ENCODE measurements at regions not wholly inside any gene's neighbourhood (a gene's known extent, or its start where the extent isn't known, plus 50 kb on each side); places are given as distances from the start of the nearest gene placed in this dataset.

GRCh38 chr21:20662514-20662913, 335.7 kb upstream of the NCAM2 start:
- H3K9me3 ChIP-seq (ENCODE audit: insufficient read depth, low read depth, low read length) = peaks cover 16% of the 10 kb centered on the region

GRCh38 chr21:20667931-20668330, 330.3 kb upstream of the NCAM2 start:
- Histone ChIP-seq H3K4me3 (ENCODE audit: low read length) (no peak overlapping the region), H3K36me3 (ENCODE audit: insufficient read depth, low read length) (no peaks in the 10 kb centered on the region), H3K27ac (ENCODE audit: low read depth, low read length) (no peak overlapping the region), H3K9ac (ENCODE audit: low read depth, low read length) (no peak overlapping the region), H3K9me3 (ENCODE audit: insufficient read depth, low read depth, low read length) (peaks cover 26% of the 10 kb centered on the region), H3K27me3 (ENCODE audit: insufficient read depth, low read length) (no peaks in the 10 kb centered on the region), H3K4me1 (ENCODE audit: insufficient read depth, low read length) (peaks cover 10% of the 10 kb centered on the region)
- WGBS = 98% methylated on average over 2 of the region's 2 CpGs

More at GRCh38 chr21:20662514-20662913, 335.7 kb upstream of the NCAM2 start:
- no peaks in the 10 kb centered on the region for H3K36me3 ChIP-seq (ENCODE audit: insufficient read depth, low read length)
- WGBS = 21% methylated on average over 2 of the region's 2 CpGs
- H3K27ac ChIP-seq (ENCODE audit: low read depth, low read length) = peak overlapping the region; percentile 98
- H3K27me3 ChIP-seq (ENCODE audit: insufficient read depth, low read length) = no peaks in the 10 kb centered on the region
- peak overlapping the region; percentile 30 for H3K9ac ChIP-seq (ENCODE audit: low read depth, low read length)
- peaks cover 45% of the 10 kb centered on the region for H3K4me1 ChIP-seq (ENCODE audit: insufficient read depth, low read length)
- H3K4me3 ChIP-seq (ENCODE audit: low read length) = peak overlapping the region; percentile 18; the same call in 1 of the 2 replicates

- H3K27ac ChIP-seq (ENCODE audit: low read depth, low read length) = no peak overlapping the region
- H3K9me3 ChIP-seq (ENCODE audit: insufficient read depth, low read depth, low read length) = 0 out of 2 replicates have a peak, but pooled peaks cover 3% of the 10 kb centered on the region
- H3K36me3 ChIP-seq (ENCODE audit: insufficient read depth, low read length) = no peaks in the 10 kb centered on the region
- H3K4me1 ChIP-seq (ENCODE audit: insufficient read depth, low read length) = no peaks in the 10 kb centered on the region
- no CpG with 5 or more reads among the region's 1 CpG for WGBS
- H3K9ac ChIP-seq (ENCODE audit: low read depth, low read length) = no peak overlapping the region
- no peak overlapping the region for H3K4me3 ChIP-seq (ENCODE audit: low read length)
- no peaks in the 10 kb centered on the region for H3K27me3 ChIP-seq (ENCODE audit: insufficient read depth, low read length)
Observed at GRCh38 chr21:20685475-20685874, 312.7 kb upstream of the NCAM2 start.

GRCh38 chr21:20698585-20698984, 299.6 kb upstream of the NCAM2 start:
- H3K9ac ChIP-seq (ENCODE audit: low read depth, low read length) = no peak overlapping the region
- 63% methylated on average over 1 of the region's 1 CpG for WGBS
- no peaks in the 10 kb centered on the region for H3K27me3 ChIP-seq (ENCODE audit: insufficient read depth, low read length)
- H3K4me1 ChIP-seq (ENCODE audit: insufficient read depth, low read length) = peaks cover 6% of the 10 kb centered on the region; the same call in 1 of the 2 replicates
- H3K36me3 ChIP-seq (ENCODE audit: insufficient read depth, low read length) = no peaks in the 10 kb centered on the region
- no peak overlapping the region; the same call in 1 of the 2 replicates for H3K27ac ChIP-seq (ENCODE audit: low read depth, low read length)
- 0 out of 2 replicates have a peak, but pooled peaks cover under 1% of the 10 kb centered on the region for H3K9me3 ChIP-seq (ENCODE audit: insufficient read depth, low read depth, low read length)
- no peak overlapping the region for H3K4me3 ChIP-seq (ENCODE audit: low read length)

- Histone ChIP-seq H3K36me3 (ENCODE audit: insufficient read depth, low read length) (no peaks in the 10 kb centered on the region), H3K4me1 (ENCODE audit: insufficient read depth, low read length) (peaks cover 6% of the 10 kb centered on the region; the same call in 1 of the 2 replicates), H3K9me3 (ENCODE audit: insufficient read depth, low read depth, low read length) (no peaks in the 10 kb centered on the region), H3K27ac (ENCODE audit: low read depth, low read length) (no peak overlapping the region), H3K9ac (ENCODE audit: low read depth, low read length) (no peak overlapping the region), H3K4me3 (ENCODE audit: low read length) (no peak overlapping the region), H3K27me3 (ENCODE audit: insufficient read depth, low read length) (no peaks in the 10 kb centered on the region)
- WGBS = 88% methylated on average over 5 of the region's 6 CpGs
Observed at GRCh38 chr21:20701235-20701634, 297.0 kb upstream of the NCAM2 start.

GRCh38 chr21:20703112-20703767, 295.0 kb upstream of the NCAM2 start:
- Histone ChIP-seq H3K27me3 (ENCODE audit: insufficient read depth, low read length) (no peaks in the 10 kb centered on the region), H3K9me3 (ENCODE audit: insufficient read depth, low read depth, low read length) (no peaks in the 10 kb centered on the region), H3K9ac (ENCODE audit: low read depth, low read length) (no peak overlapping the region), H3K36me3 (ENCODE audit: insufficient read depth, low read length) (no peaks in the 10 kb centered on the region), H3K27ac (ENCODE audit: low read depth, low read length) (no peak overlapping the region), H3K4me1 (ENCODE audit: insufficient read depth, low read length) (peaks cover 2% of the 10 kb centered on the region; the same call in 1 of the 2 replicates), H3K4me3 (ENCODE audit: low read length) (no peak overlapping the region)
- WGBS = 89% methylated on average over 3 of the region's 4 CpGs

- no peak overlapping the region for H3K27ac ChIP-seq (ENCODE audit: low read depth, low read length)
- H3K9ac ChIP-seq (ENCODE audit: low read depth, low read length) = no peak overlapping the region
- H3K4me3 ChIP-seq (ENCODE audit: low read length) = no peak overlapping the region
- H3K4me1 ChIP-seq (ENCODE audit: insufficient read depth, low read length) = no peaks in the 10 kb centered on the region
- H3K9me3 ChIP-seq (ENCODE audit: insufficient read depth, low read depth, low read length) = no peaks in the 10 kb centered on the region
- no peaks in the 10 kb centered on the region for H3K27me3 ChIP-seq (ENCODE audit: insufficient read depth, low read length)
- H3K36me3 ChIP-seq (ENCODE audit: insufficient read depth, low read length) = no peaks in the 10 kb centered on the region
- 88% methylated on average over 2 of the region's 2 CpGs for WGBS
Observed at GRCh38 chr21:20720623-20721022, 277.6 kb upstream of the NCAM2 start.

- Histone ChIP-seq H3K9ac (ENCODE audit: low read depth, low read length) (no peak overlapping the region), H3K36me3 (ENCODE audit: insufficient read depth, low read length) (no peaks in the 10 kb centered on the region), H3K27me3 (ENCODE audit: insufficient read depth, low read length) (no peaks in the 10 kb centered on the region), H3K27ac (ENCODE audit: low read depth, low read length) (no peak overlapping the region), H3K4me1 (ENCODE audit: insufficient read depth, low read length) (no peaks in the 10 kb centered on the region), H3K9me3 (ENCODE audit: insufficient read depth, low read depth, low read length) (no peaks in the 10 kb centered on the region), H3K4me3 (ENCODE audit: low read length) (no peak overlapping the region)
- 95% methylated on average over 6 of the region's 6 CpGs for WGBS
Observed at GRCh38 chr21:20721151-20721550, 277.1 kb upstream of the NCAM2 start.

- no peaks in the 10 kb centered on the region for H3K27me3 ChIP-seq (ENCODE audit: insufficient read depth, low read length)
- H3K36me3 ChIP-seq (ENCODE audit: insufficient read depth, low read length) = no peaks in the 10 kb centered on the region
- no peaks in the 10 kb centered on the region for H3K9me3 ChIP-seq (ENCODE audit: insufficient read depth, low read depth, low read length)
- 97% methylated on average over 6 of the region's 6 CpGs for WGBS
- no peak overlapping the region for H3K4me3 ChIP-seq (ENCODE audit: low read length)
- H3K9ac ChIP-seq (ENCODE audit: low read depth, low read length) = no peak overlapping the region
- H3K4me1 ChIP-seq (ENCODE audit: insufficient read depth, low read length) = no peaks in the 10 kb centered on the region
- H3K27ac ChIP-seq (ENCODE audit: low read depth, low read length) = no peak overlapping the region
Observed at GRCh38 chr21:20728691-20729090, 269.5 kb upstream of the NCAM2 start.

GRCh38 chr21:20729376-20729775, 268.8 kb upstream of the NCAM2 start:
- Histone ChIP-seq H3K9me3 (ENCODE audit: insufficient read depth, low read depth, low read length) (no peaks in the 10 kb centered on the region), H3K9ac (ENCODE audit: low read depth, low read length) (no peak overlapping the region), H3K4me1 (ENCODE audit: insufficient read depth, low read length) (no peaks in the 10 kb centered on the region), H3K4me3 (ENCODE audit: low read length) (no peak overlapping the region), H3K27me3 (ENCODE audit: insufficient read depth, low read length) (no peaks in the 10 kb centered on the region), H3K27ac (ENCODE audit: low read depth, low read length) (no peak overlapping the region), H3K36me3 (ENCODE audit: insufficient read depth, low read length) (no peaks in the 10 kb centered on the region)
- 96% methylated on average over 2 of the region's 2 CpGs for WGBS

- Histone ChIP-seq H3K9me3 (ENCODE audit: insufficient read depth, low read depth, low read length) (no peaks in the 10 kb centered on the region), H3K27ac (ENCODE audit: low read depth, low read length) (no peak overlapping the region), H3K27me3 (ENCODE audit: insufficient read depth, low read length) (no peaks in the 10 kb centered on the region), H3K4me1 (ENCODE audit: insufficient read depth, low read length) (peaks cover 4% of the 10 kb centered on the region; the same call in 1 of the 2 replicates), H3K36me3 (ENCODE audit: insufficient read depth, low read length) (no peaks in the 10 kb centered on the region), H3K4me3 (ENCODE audit: low read length) (no peak overlapping the region), H3K9ac (ENCODE audit: low read depth, low read length) (no peak overlapping the region)
- 96% methylated on average over 6 of the region's 6 CpGs for WGBS
Observed at GRCh38 chr21:20730441-20730840, 267.8 kb upstream of the NCAM2 start.

All from HUES64 (cell line).